NCI-H510A treated with DMSO at 0.1 percent for 48 hours (cell line): ENCODE measurements at regions not wholly inside any gene's neighbourhood (a gene's known extent, or its start where the extent isn't known, plus 50 kb on each side); places are given as distances from the start of the nearest gene placed in this dataset.

ENCODE experiments used
- DNase-seq: peaks from one replicate; lab custom pipeline; 2025; lab: John Stamatoyannopoulos, UW

GRCh38 chr14:80146941-80147340, 64.4 kb downstream of the DIO2 start:
- no peak for DNase-seq

GRCh38 chr14:80136358-80136757, 74.9 kb downstream of the DIO2 start:
- DNase-seq, result no peak

GRCh38 chr14:80135305-80136088, 75.8 kb downstream of the DIO2 start:
- no peak for DNase-seq

DNA sequence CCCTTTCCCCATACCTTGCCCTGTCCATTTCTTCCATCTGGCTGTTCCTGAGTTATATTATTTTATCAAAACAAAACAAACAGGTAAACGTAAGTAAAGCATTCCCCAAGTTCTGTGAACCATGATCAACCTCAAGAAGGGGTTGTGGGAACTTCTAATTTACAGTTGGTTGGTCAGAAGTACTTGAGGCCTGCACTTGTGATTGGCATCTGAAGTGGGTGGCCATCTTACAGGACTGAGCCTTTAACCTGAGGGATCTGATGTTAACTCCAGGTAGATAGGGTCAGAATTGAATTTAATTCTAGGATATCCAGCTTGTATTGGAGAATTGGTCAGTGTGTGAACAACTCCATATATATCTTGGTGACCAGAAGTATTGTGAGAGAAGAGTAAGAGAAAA, 77.0 kb downstream of the DIO2 start:
- no peak for DNase-seq

GRCh38 chr14:80133457-80133856, 77.8 kb downstream of the DIO2 start:
- no peak for DNase-seq

GRCh38 chr14:80127466-80127865, 83.8 kb downstream of the DIO2 start:
- DNase-seq, result no peak

DNA sequence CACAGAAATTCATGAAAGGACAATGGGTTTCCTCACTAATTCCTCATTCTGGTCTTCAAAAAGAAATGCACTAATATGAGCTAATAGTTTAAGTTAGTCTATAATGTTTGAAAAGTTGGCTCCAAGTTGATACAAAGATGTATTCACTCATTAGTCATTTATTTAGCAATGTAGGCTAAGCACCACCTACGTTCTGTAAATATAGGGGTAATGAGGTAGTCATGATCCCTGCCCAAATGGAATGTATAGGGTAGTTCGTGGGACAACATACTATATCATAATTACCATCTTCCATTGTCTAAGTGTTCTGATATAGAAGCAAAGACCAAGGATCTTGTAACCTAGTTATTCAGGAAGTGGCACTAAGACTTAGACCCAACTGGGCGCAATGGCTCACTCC, 86.5 kb downstream of the DIO2 start:
- no peak for DNase-seq

DNA sequence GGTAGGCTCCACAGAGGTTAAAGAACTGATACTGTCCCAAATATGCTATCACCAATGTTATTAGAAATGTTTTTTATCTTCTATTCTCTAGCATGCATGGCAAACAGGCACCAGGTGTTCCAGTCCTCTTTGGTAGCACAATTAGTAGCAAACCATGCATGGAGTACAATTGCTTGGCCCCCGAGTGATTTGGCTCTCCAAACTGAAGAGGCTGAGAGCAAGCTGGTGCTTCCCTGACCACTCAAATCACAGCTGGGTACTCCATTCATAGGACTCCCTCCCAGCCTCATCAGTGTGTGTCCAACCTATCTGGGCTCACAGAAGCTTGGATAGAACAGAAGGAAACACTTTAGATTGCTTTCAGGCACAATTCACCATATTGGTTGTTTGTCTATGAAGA, 93.4 kb downstream of the DIO2 start:
- peak; percentile 84 for DNase-seq

DNA sequence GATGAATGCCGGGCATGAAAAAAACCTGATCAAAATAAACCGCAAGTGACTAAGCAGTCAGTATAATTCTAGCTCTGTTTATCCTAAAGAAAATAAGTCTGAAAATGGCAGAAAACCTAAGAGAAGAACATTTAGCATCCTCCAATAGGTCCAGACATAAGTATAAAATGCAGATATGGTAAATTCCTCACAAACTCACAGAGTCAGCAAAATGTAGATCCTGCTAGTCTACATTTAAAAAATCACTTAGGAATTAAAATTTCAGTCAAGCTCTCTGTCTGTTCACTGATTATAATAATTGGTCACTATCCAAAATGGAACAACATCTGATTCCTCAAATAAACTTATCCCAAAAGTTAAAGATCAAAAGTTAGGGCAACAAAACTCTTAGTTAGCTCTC, 95.1 kb downstream of the DIO2 start:
- no peak for DNase-seq

- DNase-seq, result no peak
Measured at GRCh38 chr14:80110721-80111120, 100.6 kb downstream of the DIO2 start.

DNA sequence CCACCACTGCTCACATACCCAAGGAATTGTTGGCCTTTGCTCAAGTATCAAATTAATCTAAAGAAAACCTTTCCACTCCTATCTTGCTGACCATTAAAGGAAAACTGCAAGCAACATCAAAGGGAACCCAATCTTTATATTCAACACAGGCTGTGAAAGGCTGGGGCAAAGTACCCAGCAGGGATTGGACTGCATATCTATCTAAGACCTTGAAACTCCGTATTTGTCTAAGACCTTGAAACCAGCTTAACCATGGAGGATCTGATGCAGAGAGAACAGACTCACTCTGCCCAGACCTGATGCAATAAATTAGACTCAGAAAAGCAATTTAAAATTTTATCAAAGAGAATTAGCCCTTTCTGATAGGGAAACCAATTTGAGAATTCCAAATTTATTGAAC, 102.2 kb downstream of the DIO2 start:
- DNase-seq, result no peak

GRCh38 chr14:80108430-80108829, 102.9 kb downstream of the DIO2 start:
- no peak for DNase-seq

GRCh38 chr14:80105488-80105994, 105.8 kb downstream of the DIO2 start:
- DNase-seq, result no peak

DNA sequence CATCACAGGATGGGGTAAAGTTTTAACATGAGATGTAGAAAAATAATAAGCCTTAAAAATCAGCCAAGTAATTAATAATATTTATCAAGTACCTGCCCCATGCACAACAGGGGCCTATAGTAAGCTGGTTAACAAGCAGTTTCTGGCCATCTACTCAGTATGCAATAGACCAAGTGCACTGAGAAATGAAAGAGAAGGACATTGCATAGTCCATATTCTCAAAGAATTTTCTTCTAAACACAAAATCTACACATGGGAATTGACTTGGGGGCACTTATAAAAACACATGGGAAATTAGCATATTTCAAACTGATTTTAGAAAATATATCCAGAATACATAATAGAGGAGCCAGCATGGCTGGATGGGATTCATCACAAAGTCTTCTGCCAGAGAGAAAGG, 109.5 kb downstream of the DIO2 start:
- DNase-seq, result no peak

GRCh38 chr14:80100681-80101080, 110.6 kb downstream of the DIO2 start:
- no peak for DNase-seq

GRCh38 chr14:80095623-80096022, 115.7 kb downstream of the DIO2 start:
- no peak for DNase-seq

- DNase-seq, result no peak
Measured at GRCh38 chr14:80087411-80087810, 123.9 kb downstream of the DIO2 start.

GRCh38 chr14:80084196-80084595, 127.1 kb downstream of the DIO2 start:
- no peak for DNase-seq

DNA sequence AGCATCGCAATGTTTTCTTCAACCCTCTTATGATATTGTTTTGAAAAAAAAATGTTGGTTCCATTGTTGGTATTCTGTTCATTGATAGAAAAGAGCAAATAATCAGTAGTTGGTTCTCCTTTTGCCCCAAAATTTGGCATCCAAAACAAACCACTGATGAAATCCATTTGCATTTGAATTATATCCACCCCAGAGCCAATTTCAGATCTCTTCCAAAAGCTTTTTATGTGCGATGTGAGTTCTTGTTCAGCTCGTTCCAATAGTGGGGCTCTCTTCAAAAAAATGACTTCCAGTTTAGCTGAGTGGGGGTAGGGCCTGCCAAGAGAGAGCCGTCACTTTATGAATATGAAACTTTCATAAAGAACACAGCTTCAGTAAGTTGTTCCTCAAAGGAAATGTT, 130.7 kb downstream of the DIO2 start:
- DNase-seq, result no peak

GRCh38 chr14:80078501-80078900, 132.8 kb downstream of the DIO2 start:
- DNase-seq, result no peak

DNA sequence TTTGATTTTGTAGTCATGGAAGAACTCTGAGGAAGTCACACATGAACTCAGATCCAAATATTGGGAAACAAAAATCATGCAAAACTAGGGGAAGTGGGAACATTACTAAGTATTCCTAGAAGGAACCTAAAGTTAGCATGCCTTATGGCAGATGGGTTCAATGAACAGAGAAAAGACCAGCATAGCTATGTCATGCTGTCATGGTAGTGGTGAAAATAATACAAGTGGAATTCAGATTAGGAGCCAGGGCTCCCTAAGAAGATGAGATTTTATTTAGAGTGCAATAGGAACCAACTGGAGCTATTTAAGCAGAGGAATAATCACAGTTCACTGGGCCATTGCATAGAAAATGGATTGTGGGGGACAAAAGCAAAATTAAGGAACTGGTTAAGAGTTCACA, 134.0 kb downstream of the DIO2 start:
- DNase-seq, result no peak

GRCh38 chr14:80074900-80075574, 136.3 kb downstream of the DIO2 start:
- no peak for DNase-seq

GRCh38 chr14:80059041-80059440, 152.3 kb downstream of the DIO2 start:
- no peak for DNase-seq

- DNase-seq, result no peak
Measured at GRCh38 chr14:80056497-80056801, 154.9 kb downstream of the DIO2 start.
